Left renal pelvis (tissue), 4 donors: ENCODE measurements at regions not wholly inside any gene's neighbourhood (a gene's known extent, or its start where the extent isn't known, plus 50 kb on each side); places are given as distances from the start of the nearest gene placed in this dataset.

ENCODE experiments used
- DNase-seq, 4 donors: peaks; one replicate each; pipeline ENCODE4 v3.0.0-alpha.2; 2013; ENCODE audit warnings: low read depth in 4 of 4, low spot score in 3 of 4

- DNase-seq = no peak
These were observed 70.2 kb upstream of the ARRDC4 start for GRCh38 chr15:97890307-97890706.

GRCh38 chr15:97892167-97892938, 68.2 kb upstream of the ARRDC4 start:
- no peak for DNase-seq

- DNase-seq = no peak
These were observed 66.5 kb upstream of the ARRDC4 start for GRCh38 chr15:97893967-97894366.

GRCh38 chr15:97899981-97900380, 60.5 kb upstream of the ARRDC4 start:
- no peak for DNase-seq

GRCh38 chr15:97902140-97902780, 58.2 kb upstream of the ARRDC4 start:
- no peak for DNase-seq

GRCh38 chr15:97903560-97903959, 56.9 kb upstream of the ARRDC4 start:
- DNase-seq = no peak

- peak; percentile 41 to 71 (median 58) for DNase-seq
These were observed 56.4 kb upstream of the ARRDC4 start for GRCh38 chr15:97903971-97904572.

- peak; percentile 29 to 52 (median 44) for DNase-seq
These were observed 51.1 kb upstream of the ARRDC4 start for GRCh38 chr15:97909291-97909891.
